T-helper 1 cell treated with Interleukin-12 subunit alpha and Interleukin-12 subunit beta and Interleukin-4 antibody, amounts not matched to agents 30 ng/mL and 1 ng/mL, for 36 hours (primary cell): ENCODE measurements at regions not wholly inside any gene's neighbourhood (a gene's known extent, or its start where the extent isn't known, plus 50 kb on each side); places are given as distances from the start of the nearest gene placed in this dataset.

Experiments used
- intact Hi-C: fragments of 100-400 bp; cut with micrococcal nuclease; formaldehyde crosslinking; loops from one replicate; pipeline ENCODE4 v1.15.1; 2024

- intact Hi-C loops, result no loop called here
Observed at GRCh38 chr4:54493862-54494261, 163.9 kb upstream of the KIT start.

GRCh38 chr4:54495091-54495490, 162.7 kb upstream of the KIT start:
- intact Hi-C loops, result no loop called here

DNA sequence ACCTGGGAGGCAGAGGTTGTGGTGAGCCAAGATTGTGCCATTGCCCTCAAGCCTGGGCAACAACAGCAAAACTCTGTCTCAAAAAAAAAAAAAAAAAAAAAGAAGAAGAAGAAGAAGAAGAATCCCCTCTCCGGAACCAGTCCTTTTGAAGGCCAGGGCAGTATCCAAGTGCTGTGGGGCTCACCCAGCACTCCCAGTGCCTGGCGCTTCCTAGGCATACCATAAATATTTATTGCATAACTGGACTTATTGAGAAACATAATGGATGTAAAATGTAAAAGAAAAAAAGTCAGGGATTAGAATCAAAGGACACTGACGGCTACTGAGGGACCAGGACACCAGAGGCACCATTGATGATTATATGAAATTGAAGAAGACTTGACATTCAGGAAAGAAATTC, 162.1 kb upstream of the KIT start:
- intact Hi-C loops, result no loop called here

DNA sequence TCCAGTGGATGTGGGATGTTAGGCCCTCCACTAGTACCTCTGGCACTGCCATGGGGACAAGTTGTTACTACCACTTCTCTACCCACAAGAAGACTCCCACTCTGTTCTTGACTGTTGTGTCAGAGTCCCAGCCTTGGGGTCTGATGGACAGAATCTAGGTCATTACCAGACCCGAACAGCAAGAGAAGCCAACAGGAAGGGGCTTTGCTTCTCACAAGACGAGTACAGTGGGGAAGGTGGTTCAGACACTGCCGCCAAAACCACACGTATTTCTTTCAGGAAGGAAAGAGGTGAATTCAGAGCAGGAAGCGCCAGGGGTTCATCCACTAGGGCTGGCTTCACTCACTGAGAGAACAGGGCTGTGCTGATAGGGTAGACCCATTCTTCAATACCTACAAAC, 161.3 kb upstream of the KIT start:
- intact Hi-C loops, result no loop called here

DNA sequence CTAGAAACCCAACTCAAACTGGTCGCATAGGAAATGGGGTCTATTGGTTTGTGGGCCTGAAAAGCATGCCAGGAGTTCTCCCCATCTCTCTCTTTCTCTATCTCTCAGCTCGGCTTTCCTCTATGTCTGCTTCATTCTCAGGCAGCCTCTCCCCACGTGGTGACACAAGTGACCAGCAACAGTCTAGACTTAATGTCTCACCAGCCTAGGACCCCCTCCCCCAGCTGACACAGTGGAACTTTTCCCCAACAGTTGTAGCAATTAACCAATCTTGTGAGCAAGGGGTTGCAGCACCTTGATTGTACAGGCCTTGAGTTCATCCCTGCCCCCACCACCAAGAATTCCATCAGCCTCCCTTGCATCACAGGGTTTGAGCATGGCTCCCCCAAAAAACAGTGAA, 159.8 kb upstream of the KIT start:
- intact Hi-C loops, result no loop called here

DNA sequence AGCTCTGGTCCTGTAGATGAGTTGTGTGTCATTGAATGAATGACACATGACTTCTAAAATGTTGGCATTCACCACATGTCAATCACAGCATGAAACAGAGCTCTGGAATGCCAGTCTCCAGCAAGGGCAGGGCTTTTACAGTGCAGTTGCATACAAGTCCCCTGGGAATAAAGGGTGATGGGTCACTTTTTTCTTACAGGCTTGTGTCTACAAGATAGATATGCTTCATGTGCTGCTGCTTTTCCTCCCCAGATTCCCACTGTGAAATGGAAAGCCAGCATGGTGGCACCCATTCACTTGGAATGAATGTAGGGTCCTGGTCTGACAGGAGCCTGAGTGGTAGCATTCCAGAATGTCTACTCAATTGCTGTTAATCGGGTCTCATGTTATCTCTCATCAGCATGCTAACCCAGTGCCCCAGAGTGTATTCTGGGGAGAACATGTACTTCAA, 159.1 kb upstream of the KIT start:
- intact Hi-C loops, result no loop called here

GRCh38 chr4:54499308-54500074, 158.3 kb upstream of the KIT start:
- intact Hi-C loops, result no loop called here

- intact Hi-C loops, result loop anchor here (5.0 kb wide), 1 partner anchor 402 kb away; no protein-coding TSS in a partner anchor
Observed at GRCh38 chr4:54505362-54505761, 152.4 kb upstream of the KIT start.

GRCh38 chr4:54505996-54506395, 151.8 kb upstream of the KIT start:
- intact Hi-C loops, result loop anchor here (5.0 kb wide), 1 partner anchor 401 kb away; no protein-coding TSS in a partner anchor

DNA sequence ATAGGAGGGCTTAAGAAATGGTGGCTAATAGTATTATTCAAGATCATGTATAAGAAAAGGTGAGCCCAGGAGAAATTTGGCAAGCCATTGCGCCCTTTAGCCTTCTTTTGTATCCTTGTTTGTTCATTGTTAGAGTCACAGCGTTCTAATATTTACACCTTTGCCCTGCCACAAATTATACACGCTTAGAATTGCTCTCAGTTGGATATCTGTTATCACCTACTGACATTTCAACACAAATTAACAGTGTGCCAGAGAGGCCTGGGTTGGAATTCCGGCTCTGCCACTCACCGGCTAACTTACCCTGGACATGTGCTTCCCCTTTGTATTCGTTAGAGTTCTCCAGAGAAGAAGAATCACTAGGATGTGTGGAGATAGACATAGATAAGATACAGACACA, 148.7 kb upstream of the KIT start:
- intact Hi-C loops, result loop anchor here (5.0 kb wide), 1 partner anchor 398 kb away; no protein-coding TSS in a partner anchor

DNA sequence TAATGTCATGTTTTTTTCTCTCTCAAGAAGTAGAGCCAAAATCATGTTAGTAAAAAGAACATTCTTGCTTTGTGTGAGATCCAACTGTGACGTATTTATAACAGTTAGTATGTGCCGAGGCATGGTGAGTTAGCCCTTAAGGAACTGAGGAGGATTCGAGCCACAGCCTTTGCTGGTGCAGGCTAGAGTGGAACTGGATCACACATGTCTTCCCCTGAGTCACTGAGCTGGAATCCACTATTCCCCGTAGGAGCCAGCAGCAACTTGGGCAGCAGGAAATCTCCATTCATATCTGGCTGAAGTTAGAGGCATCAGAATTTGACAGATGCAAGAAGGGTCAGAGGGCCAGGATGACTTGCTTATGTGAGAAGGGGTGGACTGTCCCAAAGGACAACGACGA, 144.6 kb upstream of the KIT start:
- intact Hi-C loops, result no loop called here

- intact Hi-C loops, result no loop called here
Observed at GRCh38 chr4:54513741-54514140, 144.0 kb upstream of the KIT start.

- intact Hi-C loops, result no loop called here
Observed at GRCh38 chr4:54516556-54517215, 141.1 kb upstream of the KIT start.

- intact Hi-C loops, result no loop called here
Observed at GRCh38 chr4:54517781-54518444, 139.8 kb upstream of the KIT start.

DNA sequence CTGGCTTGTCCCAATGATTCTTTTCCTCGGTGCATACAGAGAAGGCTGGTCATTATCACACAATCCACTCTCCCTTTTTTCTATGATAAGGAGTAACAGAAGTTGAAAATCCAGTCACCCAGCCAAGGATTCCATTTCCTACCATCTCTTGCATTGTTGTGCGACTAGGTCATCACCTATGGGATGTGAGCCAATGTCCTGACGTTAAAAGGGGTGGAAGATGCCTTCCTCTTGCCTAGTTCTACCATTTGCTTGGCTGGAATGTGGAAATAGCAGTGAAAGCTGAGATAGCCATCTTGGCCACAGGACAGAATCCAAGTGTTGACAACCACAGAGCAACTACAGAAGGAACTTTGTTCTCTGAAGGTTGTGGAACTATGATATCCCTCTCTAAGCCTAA, 132.2 kb upstream of the KIT start:
- intact Hi-C loops, result no loop called here

GRCh38 chr4:54526560-54526959, 131.2 kb upstream of the KIT start:
- intact Hi-C loops, result no loop called here

GRCh38 chr4:54527532-54527931, 130.2 kb upstream of the KIT start:
- intact Hi-C loops, result no loop called here

DNA sequence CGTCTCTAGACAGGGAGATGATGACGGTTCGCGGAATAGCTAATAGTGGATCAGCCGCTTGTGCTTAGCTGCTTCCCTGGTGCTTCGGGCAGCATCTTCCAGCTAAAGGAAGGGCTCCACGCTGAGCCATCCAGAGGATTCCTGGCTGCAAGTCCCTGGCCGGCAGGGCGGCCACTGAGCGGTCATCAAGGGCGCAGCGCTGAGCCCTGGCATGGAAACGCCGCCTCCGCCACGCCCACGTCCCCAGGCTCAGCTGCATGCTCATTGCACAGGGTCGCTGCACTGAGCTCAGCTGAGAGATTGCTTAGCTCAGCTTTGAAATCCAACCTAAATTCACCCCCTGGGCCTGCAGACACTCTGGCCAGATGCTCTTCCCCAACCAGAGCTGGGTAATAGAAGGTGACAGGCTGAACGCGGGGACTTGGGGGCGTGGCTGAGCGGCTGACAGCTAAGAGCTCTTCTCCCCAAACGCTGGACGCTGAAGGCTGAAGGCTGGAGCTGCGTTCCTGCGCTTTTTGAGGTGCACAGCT, 118.2 kb upstream of the KIT start:
- intact Hi-C loops, result no loop called here

DNA sequence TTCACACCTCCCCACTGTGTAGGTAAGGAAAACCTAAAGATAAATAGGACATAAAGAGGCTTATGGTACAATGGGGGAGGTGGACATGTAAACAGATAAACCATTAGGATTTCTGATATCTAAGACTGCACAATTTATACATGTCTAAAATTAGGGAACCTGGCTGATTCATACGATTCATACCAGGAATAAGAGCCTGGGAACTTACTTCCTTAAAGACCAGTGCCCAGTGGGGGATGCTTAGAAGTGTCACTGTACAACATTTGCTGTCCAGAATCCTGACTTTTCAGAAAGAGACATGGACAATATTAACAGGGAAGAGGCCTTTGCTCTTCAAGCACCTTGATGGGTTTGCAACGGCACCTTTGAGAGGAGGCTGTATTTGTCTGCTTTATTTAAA, 116.8 kb upstream of the KIT start:
- intact Hi-C loops, result no loop called here

DNA sequence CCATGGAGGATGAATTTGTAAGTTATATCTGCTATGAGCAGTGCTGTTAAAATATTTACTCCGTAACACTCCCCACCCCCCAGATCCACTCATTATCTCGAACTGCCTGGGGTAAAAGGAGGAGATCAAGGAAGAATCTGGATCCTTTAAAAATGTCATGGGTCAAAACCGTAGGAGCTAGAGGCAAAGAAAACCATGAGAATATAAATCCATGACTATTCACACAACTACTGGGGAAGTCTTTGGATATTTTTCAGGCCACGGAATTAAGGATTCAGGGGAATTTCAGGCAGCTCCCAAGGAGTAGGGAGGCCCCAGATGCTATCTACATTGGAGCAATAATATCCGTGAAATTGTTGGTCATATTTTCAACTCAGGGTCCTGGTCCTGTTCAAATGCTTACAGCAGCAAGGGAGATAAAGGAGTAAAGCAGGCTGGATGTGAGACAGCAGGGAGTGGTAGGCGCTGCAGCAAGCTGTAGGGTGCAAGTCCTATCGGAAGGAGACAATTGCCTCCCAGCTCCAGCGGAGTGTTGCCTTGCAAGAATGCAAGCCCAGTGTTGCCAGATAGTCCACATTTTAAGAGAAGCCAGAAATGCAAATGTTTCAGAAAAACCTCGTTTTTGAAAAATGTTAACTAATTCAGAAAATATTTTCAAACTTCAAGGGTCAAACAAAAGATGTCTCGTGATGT, 116.2 kb upstream of the KIT start:
- intact Hi-C loops, result no loop called here

DNA sequence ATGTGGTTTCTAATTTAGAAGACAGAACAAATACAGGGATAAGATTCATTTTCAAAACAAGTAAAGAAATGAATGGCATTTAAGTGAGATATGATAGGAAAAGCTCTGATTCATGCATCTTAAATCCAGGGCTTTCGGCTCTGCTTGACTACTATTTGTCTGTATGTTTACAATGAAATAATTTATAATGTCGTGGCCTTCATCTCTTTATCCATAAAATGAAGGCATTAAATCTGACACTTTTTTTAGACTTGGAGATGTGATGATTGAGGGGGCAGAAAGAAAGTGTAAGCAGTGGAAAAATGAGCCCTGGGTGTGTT, 115.7 kb upstream of the KIT start:
- intact Hi-C loops, result no loop called here
